ENCODE measurements at regions not wholly inside any gene's neighbourhood (a gene's known extent, or its start where the extent isn't known, plus 50 kb on each side); places are given as distances from the start of the nearest gene placed in this dataset.
A peak's percentile ranks its signal among the peaks of the same experiment; 100 is the strongest.

DNA sequence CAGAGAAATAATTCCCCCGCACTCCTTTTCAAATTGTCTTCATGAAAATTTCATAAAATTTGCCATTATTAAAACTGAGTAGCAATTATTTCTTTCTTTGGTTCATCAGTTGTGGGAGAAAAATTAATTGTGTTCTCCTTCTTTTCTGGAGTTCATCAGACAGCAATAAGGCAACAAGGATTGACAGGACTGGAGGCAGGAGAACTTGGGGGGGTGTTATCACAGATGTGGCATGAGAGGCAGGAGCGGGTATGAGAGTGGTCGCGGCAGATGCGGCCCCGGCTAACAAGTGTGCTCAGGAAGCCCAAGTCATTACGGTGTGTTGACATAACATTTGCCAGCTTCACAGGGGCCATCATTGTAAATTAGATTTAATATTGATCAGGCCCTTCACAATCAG is 306.6 kb upstream of the TMPO start:
- H3K27me3 Mint-ChIP-seq (ENCODE audit: low read depth): peaks cover 15% of the 10 kb centered on the region
- no peak overlapping the region for H3K27ac Mint-ChIP-seq (ENCODE audit: unreplicated experiment)
- TF ChIP-seq, protein P1, sequence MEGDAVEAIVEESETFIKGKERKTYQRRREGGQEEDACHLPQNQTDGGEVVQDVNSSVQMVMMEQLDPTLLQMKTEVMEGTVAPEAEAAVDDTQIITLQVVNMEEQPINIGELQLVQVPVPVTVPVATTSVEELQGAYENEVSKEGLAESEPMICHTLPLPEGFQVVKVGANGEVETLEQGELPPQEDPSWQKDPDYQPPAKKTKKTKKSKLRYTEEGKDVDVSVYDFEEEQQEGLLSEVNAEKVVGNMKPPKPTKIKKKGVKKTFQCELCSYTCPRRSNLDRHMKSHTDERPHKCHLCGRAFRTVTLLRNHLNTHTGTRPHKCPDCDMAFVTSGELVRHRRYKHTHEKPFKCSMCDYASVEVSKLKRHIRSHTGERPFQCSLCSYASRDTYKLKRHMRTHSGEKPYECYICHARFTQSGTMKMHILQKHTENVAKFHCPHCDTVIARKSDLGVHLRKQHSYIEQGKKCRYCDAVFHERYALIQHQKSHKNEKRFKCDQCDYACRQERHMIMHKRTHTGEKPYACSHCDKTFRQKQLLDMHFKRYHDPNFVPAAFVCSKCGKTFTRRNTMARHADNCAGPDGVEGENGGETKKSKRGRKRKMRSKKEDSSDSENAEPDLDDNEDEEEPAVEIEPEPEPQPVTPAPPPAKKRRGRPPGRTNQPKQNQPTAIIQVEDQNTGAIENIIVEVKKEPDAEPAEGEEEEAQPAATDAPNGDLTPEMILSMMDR (IDR thresholded peaks at IDR 0.05): no peak

DNA sequence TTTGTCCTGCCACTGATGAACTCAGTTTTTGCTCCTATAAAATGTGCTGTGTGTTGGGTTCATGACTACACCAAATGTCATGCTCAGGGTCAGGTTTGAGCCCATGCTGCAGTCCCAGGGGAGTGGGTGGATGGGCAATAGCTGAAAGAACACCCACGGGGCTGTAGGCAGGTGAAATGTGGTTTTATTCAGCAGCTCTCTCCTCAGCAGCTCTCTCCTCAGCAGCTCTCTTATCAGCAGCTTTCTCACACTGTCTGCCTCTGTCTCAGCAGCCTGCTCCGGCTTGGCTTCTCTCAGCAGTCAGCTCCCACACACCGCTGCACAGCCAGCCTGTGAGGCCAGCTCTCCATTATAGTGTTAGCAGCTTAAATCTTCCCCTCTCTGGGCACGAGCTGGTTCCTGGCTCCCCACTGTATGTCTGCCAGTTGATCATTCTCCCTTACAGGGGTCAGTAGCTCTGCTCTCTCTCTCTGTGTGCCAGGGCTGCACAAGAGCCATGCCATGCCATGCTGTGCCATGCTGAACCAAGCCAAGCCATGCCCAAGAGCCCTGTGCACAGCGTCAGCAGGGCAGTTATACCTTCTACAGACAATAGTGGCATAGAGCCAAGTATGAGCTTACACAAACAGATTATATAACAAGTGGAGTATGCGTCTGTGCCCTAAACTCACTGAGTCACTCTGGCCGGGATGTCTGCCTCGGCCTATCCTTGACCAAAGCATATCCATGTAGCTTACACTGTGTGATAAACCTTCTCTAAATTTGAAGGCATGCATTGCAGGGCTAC is 303.3 kb upstream of the TMPO start:
- TF ChIP-seq, protein P1 (IDR thresholded peaks at IDR 0.05): no peak
- Mint-ChIP-seq H3K27ac (ENCODE audit: unreplicated experiment) (peak overlapping the region; percentile 49), H3K27me3 (ENCODE audit: low read depth) (peaks cover 16% of the 10 kb centered on the region), H3K9me3 (ENCODE audit: low read depth) (peaks cover 2% of the 10 kb centered on the region), H3K4me1 (ENCODE audit: low read depth) (no peaks in the 10 kb centered on the region), H3K4me3 (ENCODE audit: unreplicated experiment) (no peak overlapping the region), H3K36me3 (ENCODE audit: low read depth) (no peaks in the 10 kb centered on the region)
- DNase-seq (ENCODE audit: low spot score): no peak

More for the DNA sequence above, 306.6 kb upstream of the TMPO start:
- no peaks in the 10 kb centered on the region for H3K4me1 Mint-ChIP-seq (ENCODE audit: low read depth)
- peaks cover 4% of the 10 kb centered on the region for H3K36me3 Mint-ChIP-seq (ENCODE audit: low read depth)
- DNase-seq (ENCODE audit: low spot score): no peak
- H3K9me3 Mint-ChIP-seq (ENCODE audit: low read depth): peaks cover 28% of the 10 kb centered on the region
- H3K4me3 Mint-ChIP-seq (ENCODE audit: unreplicated experiment): no peak overlapping the region

DNA sequence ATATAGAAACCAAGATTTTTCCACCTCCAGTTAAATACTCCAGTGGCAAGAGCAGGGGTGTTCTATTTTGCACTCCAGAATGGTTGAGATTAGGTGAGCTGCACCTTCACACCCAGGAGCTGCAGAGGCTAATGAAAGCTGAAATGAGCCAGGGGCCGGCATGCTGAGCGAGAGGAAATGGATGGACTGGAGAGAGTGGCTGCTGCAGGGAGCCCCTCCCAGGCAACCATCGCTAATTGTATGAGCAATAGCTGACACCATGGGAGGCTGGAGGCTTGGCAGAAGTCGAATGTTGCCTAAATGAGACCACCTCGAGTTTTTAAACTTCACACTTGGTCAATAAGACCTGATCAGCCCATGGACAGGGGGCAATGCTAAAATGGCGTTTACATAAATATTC is 301.8 kb upstream of the TMPO start:
- Mint-ChIP-seq H3K36me3 (ENCODE audit: low read depth) (no peaks in the 10 kb centered on the region), H3K9me3 (ENCODE audit: low read depth) (no peaks in the 10 kb centered on the region), H3K27me3 (ENCODE audit: low read depth) (peaks cover 19% of the 10 kb centered on the region), H3K4me1 (ENCODE audit: low read depth) (no peaks in the 10 kb centered on the region), H3K4me3 (ENCODE audit: unreplicated experiment) (no peak overlapping the region), H3K27ac (ENCODE audit: unreplicated experiment) (no peak overlapping the region)
- no peak for DNase-seq (ENCODE audit: low spot score)
- TF ChIP-seq, protein P1 (IDR thresholded peaks at IDR 0.05): no peak

DNA sequence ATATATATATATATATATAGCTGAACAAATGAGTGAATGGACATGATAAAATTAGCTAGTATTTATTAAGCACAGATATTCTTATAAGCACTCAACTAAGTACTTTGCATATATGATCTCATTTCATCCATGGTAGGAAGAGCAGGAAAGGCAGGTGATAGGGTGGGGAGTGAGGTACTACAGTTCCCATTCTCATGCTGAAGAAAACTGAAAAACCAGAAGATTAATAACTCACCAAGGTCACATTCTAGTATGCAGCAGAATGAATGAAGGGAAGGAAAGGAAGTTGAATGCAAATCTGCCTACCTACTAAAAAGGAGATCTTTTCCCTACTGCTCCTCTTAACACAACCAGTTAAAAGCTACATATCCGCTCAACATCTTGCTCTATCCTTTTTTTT is 298.1 kb upstream of the TMPO start:
- Mint-ChIP-seq H3K27ac (ENCODE audit: unreplicated experiment) (no peak overlapping the region), H3K4me3 (ENCODE audit: unreplicated experiment) (no peak overlapping the region), H3K27me3 (ENCODE audit: low read depth) (peaks cover 34% of the 10 kb centered on the region), H3K36me3 (ENCODE audit: low read depth) (no peaks in the 10 kb centered on the region), H3K9me3 (ENCODE audit: low read depth) (no peaks in the 10 kb centered on the region), H3K4me1 (ENCODE audit: low read depth) (no peaks in the 10 kb centered on the region)
- no peak for DNase-seq (ENCODE audit: low spot score)
- TF ChIP-seq, protein P1 (IDR thresholded peaks at IDR 0.05): no peak

DNA sequence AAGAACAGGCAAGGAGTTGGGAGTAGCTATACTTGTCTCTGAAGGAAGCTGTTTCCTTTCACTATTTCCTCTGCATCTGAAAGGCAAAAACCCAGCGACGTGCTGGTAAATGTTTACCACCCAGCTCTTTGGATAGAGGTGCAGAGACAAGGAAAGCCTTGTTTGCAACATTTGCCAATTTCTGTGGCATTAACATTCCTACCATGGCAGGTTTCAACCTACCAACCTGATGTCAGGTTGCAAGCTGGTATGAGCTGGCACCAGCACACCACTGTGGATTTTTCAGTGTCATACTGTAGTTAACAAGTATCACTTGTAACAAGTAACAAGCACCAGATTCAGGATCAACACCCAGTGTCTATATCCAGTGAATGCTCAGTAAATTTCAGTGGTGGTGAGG is 294.8 kb upstream of the TMPO start:
- H3K4me1 Mint-ChIP-seq (ENCODE audit: low read depth): no peaks in the 10 kb centered on the region
- TF ChIP-seq, protein P1 (IDR thresholded peaks at IDR 0.05): no peak
- H3K27me3 Mint-ChIP-seq (ENCODE audit: low read depth): peaks cover 47% of the 10 kb centered on the region
- no peaks in the 10 kb centered on the region for H3K9me3 Mint-ChIP-seq (ENCODE audit: low read depth)
- DNase-seq (ENCODE audit: low spot score): no peak
- no peak overlapping the region for H3K4me3 Mint-ChIP-seq (ENCODE audit: unreplicated experiment)
- H3K27ac Mint-ChIP-seq (ENCODE audit: unreplicated experiment): no peak overlapping the region
- no peaks in the 10 kb centered on the region for H3K36me3 Mint-ChIP-seq (ENCODE audit: low read depth)
